Islet of Langerhans (tissue), 1 donor: ENCODE measurements at regions not wholly inside any gene's neighbourhood (a gene's known extent, or its start where the extent isn't known, plus 50 kb on each side); places are given as distances from the start of the nearest gene placed in this dataset.

ENCODE experiments used
- FAIRE-seq: peaks from one replicate; lab custom pipeline; 2011; peaks lifted over from hg19 to GRCh38; lab: Jason Lieb, UNC

- no peak for FAIRE-seq
Observed at GRCh38 chr11:134907636-134908035, 495.6 kb upstream of the B3GAT1 start.

- FAIRE-seq: no peak
Observed at GRCh38 chr11:134906356-134906955, 494.4 kb upstream of the B3GAT1 start.

- no peak for FAIRE-seq
Observed at GRCh38 chr11:134905928-134906327, 493.9 kb upstream of the B3GAT1 start.

- no peak for FAIRE-seq
Observed at GRCh38 chr11:134905517-134905916, 493.5 kb upstream of the B3GAT1 start.

GRCh38 chr11:134904103-134904790 is 492.2 kb upstream of the B3GAT1 start:
- no peak for FAIRE-seq

GRCh38 chr11:134901955-134902918 is 490.2 kb upstream of the B3GAT1 start:
- no peak for FAIRE-seq

- no peak for FAIRE-seq
Observed at GRCh38 chr11:134901542-134901941, 489.5 kb upstream of the B3GAT1 start.

GRCh38 chr11:134893810-134894685 is 482.0 kb upstream of the B3GAT1 start:
- no peak for FAIRE-seq

GRCh38 chr11:134890446-134890845 is 478.4 kb upstream of the B3GAT1 start:
- no peak for FAIRE-seq

- no peak for FAIRE-seq
Observed at GRCh38 chr11:134889832-134890231, 477.8 kb upstream of the B3GAT1 start.

GRCh38 chr11:134888821-134889220 is 476.8 kb upstream of the B3GAT1 start:
- no peak for FAIRE-seq

- FAIRE-seq: no peak
Observed at GRCh38 chr11:134887896-134888295, 475.9 kb upstream of the B3GAT1 start.

- FAIRE-seq: no peak
Observed at GRCh38 chr11:134883484-134883883, 471.4 kb upstream of the B3GAT1 start.

GRCh38 chr11:134882671-134883297 is 470.7 kb upstream of the B3GAT1 start:
- no peak for FAIRE-seq

GRCh38 chr11:134882141-134882540 is 470.1 kb upstream of the B3GAT1 start:
- no peak for FAIRE-seq

- no peak for FAIRE-seq
Observed at GRCh38 chr11:134880788-134881187, 468.7 kb upstream of the B3GAT1 start.

GRCh38 chr11:134879931-134880330 is 467.9 kb upstream of the B3GAT1 start:
- no peak for FAIRE-seq

- no peak for FAIRE-seq
Observed at GRCh38 chr11:134879341-134879740, 467.3 kb upstream of the B3GAT1 start.

GRCh38 chr11:134878785-134879184 is 466.7 kb upstream of the B3GAT1 start:
- FAIRE-seq: no peak

- no peak for FAIRE-seq
Observed at GRCh38 chr11:134876226-134876625, 464.2 kb upstream of the B3GAT1 start.

- no peak for FAIRE-seq
Observed at GRCh38 chr11:134866981-134867675, 455.1 kb upstream of the B3GAT1 start.
